ENCODE measurements at regions not wholly inside any gene's neighbourhood (a gene's known extent, or its start where the extent isn't known, plus 50 kb on each side); places are given as distances from the start of the nearest gene placed in this dataset.

GRCh38 chr4:178275671-178276360 lies 833.6 kb upstream of the AGA start:
- DNase-seq (ENCODE audit: low spot score), result no peak

GRCh38 chr4:178280362-178280761 lies 838.1 kb upstream of the AGA start:
- no peak for DNase-seq (ENCODE audit: low spot score)

DNA sequence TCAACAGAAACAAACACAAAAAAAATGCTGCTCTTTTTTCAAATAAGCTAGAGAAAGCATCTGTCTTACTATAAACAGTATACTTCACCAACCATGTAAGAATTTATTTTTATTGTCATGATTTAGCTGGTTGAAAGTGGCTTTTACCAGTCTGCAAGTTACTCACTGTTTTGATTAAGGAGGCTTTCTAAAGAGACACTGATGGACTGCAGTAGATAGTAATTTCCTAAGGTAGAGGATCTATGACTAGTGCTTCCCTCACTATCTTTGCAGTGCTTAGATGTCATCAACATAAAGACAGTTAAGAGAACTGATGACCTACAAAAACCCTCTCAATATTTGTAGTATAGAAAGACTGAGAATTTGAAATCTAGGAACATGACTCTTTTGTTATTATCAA lies 846.2 kb upstream of the AGA start:
- no peak for DNase-seq (ENCODE audit: low spot score)

- no peak for DNase-seq (ENCODE audit: low spot score)
These were observed 851.4 kb upstream of the AGA start for GRCh38 chr4:178293601-178294000.

DNA sequence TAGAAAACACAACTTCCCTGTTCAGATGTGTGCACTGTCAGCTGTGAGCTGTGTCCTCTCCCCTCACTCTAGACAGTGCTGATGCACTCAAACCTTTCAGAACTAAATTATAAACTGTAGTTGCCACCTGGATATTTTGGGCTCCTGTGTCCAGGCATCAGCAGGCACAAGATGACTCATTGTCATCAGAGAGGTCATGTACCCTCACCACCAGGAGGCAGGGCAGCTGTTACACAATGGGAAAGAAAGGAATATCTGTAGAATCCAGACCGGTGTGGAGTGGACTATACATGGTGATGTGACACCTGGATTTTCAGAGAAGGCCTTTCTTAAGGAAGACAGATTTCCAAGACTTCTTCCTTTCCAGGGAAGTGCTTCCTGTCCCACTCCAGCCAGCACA lies 854.4 kb upstream of the AGA start:
- DNase-seq (ENCODE audit: low spot score), result no peak

- no peak for DNase-seq (ENCODE audit: low spot score)
These were observed 864.3 kb upstream of the AGA start for GRCh38 chr4:178306565-178306964.

DNA sequence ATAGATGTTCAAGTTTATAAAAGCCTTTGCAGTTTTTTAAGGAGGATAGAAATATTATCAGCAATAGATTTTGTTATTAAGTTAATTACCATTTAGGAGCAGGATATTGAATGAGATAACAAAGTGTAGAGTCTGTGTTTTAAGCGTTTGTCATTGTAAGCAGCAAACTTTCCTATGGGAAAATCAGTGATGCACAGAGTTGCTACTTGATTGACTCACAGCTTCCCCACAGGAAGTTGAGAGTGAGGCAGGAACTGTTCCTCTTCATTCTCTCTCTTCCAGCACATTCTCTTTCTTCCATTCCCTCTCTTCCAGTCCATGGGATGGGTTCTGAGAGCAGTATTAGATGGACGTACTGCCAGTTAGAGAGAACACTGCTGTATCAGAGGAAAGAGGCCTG lies 867.7 kb upstream of the AGA start:
- no peak for DNase-seq (ENCODE audit: low spot score)

GRCh38 chr4:178311997-178312396 lies 869.8 kb upstream of the AGA start:
- no peak for DNase-seq (ENCODE audit: low spot score)

- DNase-seq (ENCODE audit: low spot score), result no peak
These were observed 872.0 kb upstream of the AGA start for GRCh38 chr4:178314287-178314686.

DNA sequence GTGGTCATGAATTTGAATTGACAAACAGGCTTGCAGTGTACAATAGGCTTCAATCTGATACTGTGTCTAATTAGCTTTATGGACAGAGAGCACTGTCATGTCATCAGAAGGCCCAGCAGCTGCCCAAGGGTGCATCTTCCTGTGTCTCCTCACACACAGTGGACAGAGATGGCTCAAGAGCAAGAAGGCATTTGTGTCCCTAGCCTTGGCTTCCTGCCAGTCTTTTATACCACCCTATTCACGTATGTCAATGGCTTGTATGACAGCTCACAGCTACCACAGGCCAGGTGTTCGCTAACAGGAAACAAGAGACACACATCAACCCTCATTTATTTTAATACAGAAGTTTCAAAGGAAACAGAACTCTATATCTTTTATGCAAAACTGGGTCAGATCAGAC lies 874.0 kb upstream of the AGA start:
- DNase-seq (ENCODE audit: low spot score), result no peak

DNA sequence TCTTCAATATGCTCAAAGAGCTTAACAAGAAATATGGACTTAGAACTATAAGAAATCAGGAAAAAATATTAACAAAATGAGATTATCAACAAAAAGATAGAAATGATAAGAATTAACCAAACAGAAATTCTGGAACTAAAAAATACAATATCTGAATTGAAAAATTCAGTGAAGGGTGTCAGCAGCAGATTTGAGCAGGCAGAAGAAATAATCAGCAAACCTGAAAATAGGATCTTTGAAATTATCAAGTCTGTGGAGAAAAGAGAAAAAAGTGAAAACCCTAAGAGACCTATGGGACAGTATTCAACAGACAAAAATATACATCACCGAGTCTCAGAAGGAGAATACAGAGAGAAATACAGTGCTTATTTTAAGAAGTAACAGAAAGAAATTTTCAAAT lies 877.8 kb upstream of the AGA start:
- no peak for DNase-seq (ENCODE audit: low spot score)

DNA sequence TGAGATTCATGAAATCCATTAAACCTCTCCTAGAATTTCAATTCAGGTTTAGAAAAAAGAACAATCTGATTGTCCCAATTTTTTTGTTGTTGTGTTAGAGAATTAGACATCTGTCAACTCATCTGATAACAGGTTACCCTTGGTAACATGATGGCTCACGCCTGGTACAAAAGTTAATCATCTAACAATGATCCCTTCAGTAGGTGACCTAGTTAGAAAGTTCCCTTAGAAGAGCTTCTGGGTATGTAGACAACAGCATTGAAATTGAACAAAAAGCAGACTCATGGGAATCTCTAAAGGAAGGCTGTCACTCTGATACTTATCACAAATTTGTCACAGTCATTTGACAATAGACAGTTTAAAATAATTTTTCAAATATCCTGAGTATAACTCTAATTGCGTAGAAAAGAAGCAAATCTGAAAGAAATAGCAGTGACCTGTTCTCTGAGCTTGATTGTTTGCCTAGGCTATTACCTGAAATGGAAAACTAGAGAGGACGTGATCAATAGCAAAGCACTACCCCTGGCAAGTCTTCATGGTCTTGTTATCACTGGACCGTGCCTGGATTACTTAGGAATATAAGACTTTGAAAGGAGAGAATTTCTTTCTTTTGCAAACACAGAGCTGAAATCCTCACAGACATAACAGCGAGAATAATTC lies 880.4 kb upstream of the AGA start:
- no peak for DNase-seq (ENCODE audit: low spot score)

DNA sequence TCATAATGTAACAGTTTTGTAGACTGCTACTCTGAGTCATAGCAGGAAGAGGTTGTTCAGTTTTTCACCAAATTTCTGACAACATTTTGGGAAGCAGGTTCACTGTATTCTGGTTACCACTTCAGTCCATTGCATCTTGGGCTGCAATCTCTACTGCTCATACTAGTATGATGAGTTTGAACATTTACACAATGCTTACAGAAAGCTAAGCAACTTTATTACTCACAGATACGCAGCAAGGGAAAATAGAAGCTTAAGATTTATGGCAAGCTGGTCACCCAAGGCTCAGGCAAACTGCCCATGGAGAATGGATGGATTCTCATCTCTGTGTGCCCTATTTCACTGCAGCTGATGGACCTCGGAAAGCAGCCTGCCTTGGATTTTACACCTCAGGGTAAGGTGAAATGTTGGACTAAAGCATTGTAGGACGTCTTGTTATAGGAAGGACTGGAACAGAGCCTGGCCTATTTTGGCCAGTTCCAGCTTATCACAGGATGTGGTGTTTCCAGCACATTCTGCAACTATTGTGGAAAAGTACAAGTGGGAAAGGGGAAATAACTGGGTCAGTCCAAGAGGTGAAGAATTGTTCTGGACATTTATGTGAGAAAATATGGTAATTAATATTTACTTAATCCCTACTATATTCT lies 887.1 kb upstream of the AGA start:
- DNase-seq (ENCODE audit: low spot score), result no peak

DNA sequence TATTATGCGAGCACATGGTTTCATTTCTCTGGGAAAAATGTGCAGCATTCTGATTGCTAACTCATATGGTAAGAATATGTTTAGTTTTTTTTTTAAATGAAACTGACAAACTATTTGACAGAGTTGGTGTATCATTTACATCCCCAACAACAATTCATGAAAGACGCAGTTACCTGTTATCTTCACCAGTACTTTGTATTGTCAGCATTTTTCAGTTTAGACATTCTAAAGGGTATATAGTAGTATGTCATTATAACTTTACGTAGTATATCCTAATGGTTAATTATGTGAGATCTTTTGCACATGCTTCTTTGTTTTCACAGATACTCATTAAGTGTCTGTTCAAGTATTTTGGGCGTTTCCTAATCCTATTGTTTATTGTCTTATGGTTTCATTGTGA lies 891.1 kb upstream of the AGA start:
- DNase-seq (ENCODE audit: low spot score), result no peak

- DNase-seq (ENCODE audit: low spot score), result no peak
These were observed 897.5 kb upstream of the AGA start for GRCh38 chr4:178339769-178340168.

GRCh38 chr4:178340468-178340867 lies 898.2 kb upstream of the AGA start:
- no peak for DNase-seq (ENCODE audit: low spot score)

DNA sequence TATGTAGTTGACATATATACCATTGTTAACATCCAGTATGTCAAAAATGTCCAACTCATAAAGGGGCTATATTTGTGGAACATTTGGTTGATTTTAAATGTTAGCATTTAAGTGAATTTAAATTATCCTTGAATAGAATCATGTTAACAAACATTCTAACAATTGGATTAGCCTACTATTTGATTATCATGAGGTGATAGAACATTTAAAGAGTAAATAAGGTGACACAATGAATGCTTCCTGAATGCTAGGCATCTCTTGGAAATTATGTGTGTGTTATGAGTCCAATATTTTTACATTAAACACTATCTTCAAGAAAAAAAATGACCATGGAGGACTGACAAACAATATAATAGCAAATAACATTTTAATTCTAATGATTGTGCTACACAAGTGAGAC lies 901.9 kb upstream of the AGA start:
- DNase-seq (ENCODE audit: low spot score), result no peak

DNA sequence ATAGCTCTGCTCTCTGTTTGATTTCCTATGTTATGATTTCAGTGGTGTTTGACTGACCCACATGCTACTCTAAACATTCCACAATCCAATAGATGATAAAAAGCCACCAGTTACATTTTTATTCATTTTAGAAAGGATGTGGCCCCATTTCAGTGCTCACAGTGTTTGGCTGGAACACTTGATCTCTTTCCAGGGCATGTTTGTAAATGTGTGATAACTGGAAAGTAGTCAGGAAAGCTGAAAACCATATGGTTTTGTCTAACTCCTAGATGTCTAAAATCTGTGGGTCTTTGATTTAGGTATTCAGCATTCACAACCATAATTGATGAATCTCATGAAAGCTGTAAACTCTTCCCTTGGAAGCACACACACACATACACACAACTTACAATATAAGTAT lies 904.9 kb upstream of the AGA start:
- no peak for DNase-seq (ENCODE audit: low spot score)

- DNase-seq (ENCODE audit: low spot score), result no peak
These were observed 907.4 kb upstream of the AGA start for GRCh38 chr4:178349601-178350000.

DNA sequence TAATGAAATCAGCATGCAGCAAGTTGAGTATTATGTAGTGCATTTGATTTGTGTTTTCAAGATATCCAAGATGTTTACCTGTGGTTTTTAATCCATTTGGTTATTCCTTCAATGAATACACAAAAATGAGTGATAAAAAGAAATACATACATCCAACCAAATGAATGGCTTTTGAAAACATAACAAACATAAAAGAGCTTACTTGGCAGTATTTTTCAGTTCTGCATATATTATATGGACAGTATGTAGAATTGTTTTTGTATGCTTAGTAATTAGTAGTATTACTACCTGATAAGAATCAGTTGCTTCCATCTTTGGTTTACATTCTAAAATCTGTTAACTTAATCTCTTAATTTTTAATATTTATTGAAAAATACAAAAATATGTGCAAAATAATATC lies 908.9 kb upstream of the AGA start:
- no peak for DNase-seq (ENCODE audit: low spot score)

- no peak for DNase-seq (ENCODE audit: low spot score)
These were observed 914.5 kb upstream of the AGA start for GRCh38 chr4:178356725-178357124.

- no peak for DNase-seq (ENCODE audit: low spot score)
These were observed 943.2 kb upstream of the AGA start for GRCh38 chr4:178385481-178385880.

- DNase-seq (ENCODE audit: low spot score), result no peak
These were observed 945.5 kb upstream of the AGA start for GRCh38 chr4:178387756-178388155.

DNA sequence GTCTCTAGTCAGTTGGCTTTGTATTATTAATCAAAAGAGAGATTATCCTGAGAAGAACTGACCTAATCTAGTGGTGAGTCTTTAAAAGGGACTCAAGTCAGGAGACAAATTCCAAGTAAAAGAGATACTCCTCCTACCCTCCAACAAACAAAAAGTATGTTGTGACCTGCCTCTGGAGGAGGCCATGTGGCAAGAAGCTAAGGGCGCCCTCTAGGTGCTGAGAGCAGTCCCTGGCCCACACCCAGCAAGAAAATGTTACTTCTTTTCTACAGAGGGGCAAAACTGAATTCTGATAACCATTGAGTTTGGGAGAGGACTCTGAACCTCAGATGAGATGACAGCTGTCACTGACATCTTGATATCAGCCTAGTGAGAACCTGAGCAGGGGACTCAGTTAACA lies 953.6 kb upstream of the AGA start:
- DNase-seq (ENCODE audit: low spot score), result no peak
